ENCODE measurements at regions not wholly inside any gene's neighbourhood (a gene's known extent, or its start where the extent isn't known, plus 50 kb on each side); places are given as distances from the start of the nearest gene placed in this dataset.
"Not testable (repeated sequence)": the region's sequence is repeated elsewhere in the genome, so short reads cannot be mapped to it uniquely, and the experiment has no call there.

DNA sequence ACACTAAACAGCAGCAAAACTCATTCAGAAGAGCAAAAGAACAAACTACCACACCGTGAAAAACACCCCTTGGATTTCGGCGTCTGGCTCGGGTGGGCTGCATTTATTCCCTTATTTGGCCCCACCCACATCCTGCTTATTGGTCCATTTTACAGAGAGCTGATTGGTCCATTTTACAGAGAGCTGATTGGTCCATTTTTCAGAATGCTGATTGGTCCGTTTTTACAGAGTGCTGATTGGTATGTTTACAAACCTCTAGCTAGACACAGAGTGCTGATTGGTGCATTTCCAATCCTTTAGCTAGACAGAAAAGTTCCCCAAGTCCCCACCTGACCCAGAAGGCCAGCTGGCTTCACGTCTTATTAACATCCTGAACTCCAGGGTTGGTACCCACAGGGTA lies 286.6 kb upstream of the ASIC2 start:
- H3K27me3 ChIP-seq (ENCODE audit: control insufficient read depth, insufficient read depth, low read length); H3K4me3 ChIP-seq (ENCODE audit: low read depth, low read length); H3K9me3 ChIP-seq (ENCODE audit: control insufficient read depth, insufficient read depth, low read length); H3K9ac ChIP-seq (ENCODE audit: low read depth, low read length); H3K36me3 ChIP-seq (ENCODE audit: control insufficient read depth, insufficient read depth, low read length): not testable (repeated sequence)
- H3K4me1 ChIP-seq (ENCODE audit: control insufficient read depth, insufficient read depth, low read length): peaks cover 11% of the 10 kb centered on the region

DNA sequence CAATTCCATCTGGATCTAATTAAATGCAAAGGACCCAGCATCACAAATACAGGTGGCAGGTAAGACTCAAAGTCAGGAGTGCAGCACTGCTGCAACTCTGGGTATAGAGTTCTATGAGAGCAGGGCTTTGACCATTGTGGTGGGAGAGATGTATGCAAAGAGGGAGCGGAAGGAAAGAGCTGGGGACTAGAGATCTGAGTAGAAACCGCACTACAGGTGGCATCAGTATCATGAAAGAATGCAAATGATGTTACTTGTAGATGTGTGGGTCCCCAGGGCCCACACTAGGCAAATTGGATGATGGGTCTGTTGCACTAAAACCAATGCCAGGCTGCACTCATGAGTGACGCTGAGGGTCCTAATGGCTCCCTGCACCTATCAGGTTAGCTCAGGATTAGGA lies 287.1 kb upstream of the ASIC2 start:
- H3K4me1 ChIP-seq (ENCODE audit: control insufficient read depth, insufficient read depth, low read length): peaks cover 11% of the 10 kb centered on the region
- H3K4me3 ChIP-seq (ENCODE audit: low read depth, low read length): no peak overlapping the region
- H3K36me3 ChIP-seq (ENCODE audit: control insufficient read depth, insufficient read depth, low read length): no peaks in the 10 kb centered on the region
- no peaks in the 10 kb centered on the region for H3K27me3 ChIP-seq (ENCODE audit: control insufficient read depth, insufficient read depth, low read length)
- no peaks in the 10 kb centered on the region for H3K9me3 ChIP-seq (ENCODE audit: control insufficient read depth, insufficient read depth, low read length)
- no peak overlapping the region for H3K9ac ChIP-seq (ENCODE audit: low read depth, low read length)

DNA sequence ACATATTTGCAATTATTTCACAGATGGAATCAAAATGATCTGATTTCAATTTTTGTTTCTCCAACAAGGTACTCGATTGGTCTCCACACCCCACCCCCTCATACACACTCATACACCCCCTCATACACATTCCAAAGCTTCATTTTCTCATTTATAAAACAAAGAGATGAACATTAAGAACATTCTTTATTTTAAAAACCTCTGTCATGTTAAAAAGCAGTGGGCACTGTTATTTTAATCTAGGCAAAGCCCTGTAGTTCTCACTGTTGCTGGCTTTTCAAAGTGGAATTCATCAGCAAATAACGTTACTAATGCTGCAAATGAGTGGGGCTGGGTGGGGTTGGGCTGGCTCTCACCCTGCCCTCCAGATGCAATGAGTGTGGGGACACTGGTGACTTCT lies 289.6 kb upstream of the ASIC2 start:
- no peaks in the 10 kb centered on the region for H3K9me3 ChIP-seq (ENCODE audit: control insufficient read depth, insufficient read depth, low read length)
- H3K4me1 ChIP-seq (ENCODE audit: control insufficient read depth, insufficient read depth, low read length): peaks cover 11% of the 10 kb centered on the region
- H3K27me3 ChIP-seq (ENCODE audit: control insufficient read depth, insufficient read depth, low read length): no peaks in the 10 kb centered on the region
- H3K9ac ChIP-seq (ENCODE audit: low read depth, low read length): no peak overlapping the region
- H3K4me3 ChIP-seq (ENCODE audit: low read depth, low read length): no peak overlapping the region
- no peaks in the 10 kb centered on the region for H3K36me3 ChIP-seq (ENCODE audit: control insufficient read depth, insufficient read depth, low read length)

DNA sequence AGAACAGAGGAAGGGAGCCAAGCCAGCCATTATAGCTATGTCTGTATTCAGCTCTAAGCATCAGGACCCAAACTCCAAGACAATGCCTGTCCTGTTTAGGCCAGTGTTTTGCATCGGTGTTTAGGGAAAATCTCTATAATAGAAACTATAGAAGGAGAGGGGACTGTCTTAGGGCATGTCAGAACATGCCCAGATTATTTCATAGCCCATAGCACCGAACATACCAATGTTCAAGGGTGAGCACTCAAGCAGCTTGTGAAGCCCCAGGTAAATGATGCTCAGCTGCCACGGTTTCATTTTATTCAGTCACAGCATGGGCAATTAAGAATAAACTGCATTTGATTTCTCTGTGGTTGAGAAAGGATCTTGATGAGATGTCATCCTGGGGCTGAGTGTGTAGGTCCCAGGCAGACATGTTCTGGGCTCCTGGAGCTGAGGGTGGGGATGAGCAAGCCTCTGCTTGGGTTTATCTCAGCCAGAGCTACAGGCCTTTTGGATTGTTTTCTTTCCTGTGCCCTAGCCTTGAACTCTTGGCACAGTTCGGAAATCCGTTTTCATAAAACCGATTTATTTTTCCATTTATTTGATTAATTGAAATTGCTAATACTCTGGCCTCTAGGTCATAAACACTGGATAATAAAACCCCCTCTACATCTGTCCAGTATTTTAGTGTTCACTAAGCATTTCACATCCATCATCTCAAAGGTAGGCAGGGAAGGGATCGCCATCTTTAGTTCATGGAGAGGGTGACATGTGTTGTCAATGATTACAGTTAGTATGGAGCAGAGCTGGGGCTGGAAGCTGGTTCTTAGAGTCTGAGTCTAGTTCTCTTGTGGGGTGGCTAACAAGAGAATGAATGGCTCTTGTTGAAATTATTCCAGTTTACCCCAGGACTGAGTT lies 290.7 kb upstream of the ASIC2 start:
- Histone ChIP-seq H3K27me3 (ENCODE audit: control insufficient read depth, insufficient read depth, low read length) (no peaks in the 10 kb centered on the region), H3K9me3 (ENCODE audit: control insufficient read depth, insufficient read depth, low read length) (no peaks in the 10 kb centered on the region), H3K36me3 (ENCODE audit: control insufficient read depth, insufficient read depth, low read length) (no peaks in the 10 kb centered on the region), H3K9ac (ENCODE audit: low read depth, low read length) (no peak overlapping the region), H3K4me3 (ENCODE audit: low read depth, low read length) (no peak overlapping the region), H3K4me1 (ENCODE audit: control insufficient read depth, insufficient read depth, low read length) (peaks cover 11% of the 10 kb centered on the region)

DNA sequence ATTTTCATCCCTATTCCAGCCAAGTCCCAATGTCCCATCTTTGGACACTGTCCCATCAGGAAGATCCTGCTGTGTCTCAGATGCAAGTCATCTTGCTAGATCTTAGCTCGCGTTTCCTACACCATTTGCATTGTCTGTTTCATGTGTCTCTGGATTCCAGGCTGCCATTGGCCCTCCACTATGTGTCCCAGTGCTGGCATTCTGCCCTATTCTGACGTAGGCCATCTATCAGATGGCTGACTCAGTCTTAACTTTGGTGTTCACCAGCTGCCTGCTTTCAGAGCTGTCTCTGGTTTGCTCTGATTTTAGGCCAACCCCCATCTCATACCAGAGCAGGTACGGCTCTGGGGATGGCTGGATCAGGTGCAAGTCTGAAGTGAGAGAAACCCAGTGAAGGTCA lies 300.9 kb upstream of the ASIC2 start:
- Histone ChIP-seq H3K4me1 (ENCODE audit: control insufficient read depth, insufficient read depth, low read length) (peaks cover 5% of the 10 kb centered on the region), H3K27me3 (ENCODE audit: control insufficient read depth, insufficient read depth, low read length) (no peaks in the 10 kb centered on the region), H3K36me3 (ENCODE audit: control insufficient read depth, insufficient read depth, low read length) (no peaks in the 10 kb centered on the region), H3K4me3 (ENCODE audit: low read depth, low read length) (no peak overlapping the region), H3K9me3 (ENCODE audit: control insufficient read depth, insufficient read depth, low read length) (no peaks in the 10 kb centered on the region), H3K9ac (ENCODE audit: low read depth, low read length) (no peak overlapping the region)

DNA sequence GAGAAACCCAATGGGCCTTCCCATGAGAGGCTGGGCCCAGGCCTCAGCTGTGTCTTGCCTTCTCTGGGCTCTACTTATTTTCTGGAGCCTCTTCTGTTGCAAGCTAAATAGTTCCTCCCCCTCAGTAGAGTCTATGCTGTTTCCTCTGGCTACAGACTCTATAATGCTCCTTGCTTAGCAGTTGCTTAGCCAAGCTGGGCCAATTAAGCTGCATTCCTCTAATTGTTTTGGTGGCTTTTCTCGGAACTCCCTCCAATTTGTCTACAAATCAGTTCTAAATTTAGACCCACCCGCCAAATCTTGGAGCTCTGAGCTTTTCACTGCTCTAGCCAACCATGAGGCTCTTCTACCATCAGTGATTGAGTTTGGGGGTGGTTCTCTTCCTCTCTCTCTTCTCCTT lies 302.7 kb upstream of the ASIC2 start:
- H3K4me1 ChIP-seq (ENCODE audit: control insufficient read depth, insufficient read depth, low read length): peaks cover 5% of the 10 kb centered on the region
- H3K9me3 ChIP-seq (ENCODE audit: control insufficient read depth, insufficient read depth, low read length): no peaks in the 10 kb centered on the region
- no peaks in the 10 kb centered on the region for H3K27me3 ChIP-seq (ENCODE audit: control insufficient read depth, insufficient read depth, low read length)
- H3K9ac ChIP-seq (ENCODE audit: low read depth, low read length): no peak overlapping the region
- no peak overlapping the region for H3K4me3 ChIP-seq (ENCODE audit: low read depth, low read length)
- no peaks in the 10 kb centered on the region for H3K36me3 ChIP-seq (ENCODE audit: control insufficient read depth, insufficient read depth, low read length)

DNA sequence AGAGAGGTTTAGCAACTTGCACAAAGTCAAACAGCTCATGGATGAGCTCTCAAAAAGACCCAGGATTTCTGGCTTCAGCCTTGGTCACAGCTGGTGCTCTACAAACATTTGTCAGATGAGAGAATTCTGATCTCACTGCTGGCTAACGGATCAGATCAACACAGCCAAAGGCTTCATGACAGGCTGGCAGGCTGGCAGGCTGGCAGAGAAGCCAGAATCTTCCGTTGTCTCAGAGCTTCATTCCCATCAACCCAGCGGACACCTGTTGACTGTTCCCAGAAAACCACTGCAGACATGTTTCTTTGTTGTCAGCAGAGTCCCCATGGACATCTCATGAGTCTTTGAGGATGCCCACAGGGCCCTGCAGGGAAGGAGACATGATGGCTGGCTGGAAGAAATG lies 303.8 kb upstream of the ASIC2 start:
- Histone ChIP-seq H3K9me3 (ENCODE audit: control insufficient read depth, insufficient read depth, low read length) (no peaks in the 10 kb centered on the region), H3K4me1 (ENCODE audit: control insufficient read depth, insufficient read depth, low read length) (peaks cover 5% of the 10 kb centered on the region), H3K27me3 (ENCODE audit: control insufficient read depth, insufficient read depth, low read length) (no peaks in the 10 kb centered on the region), H3K36me3 (ENCODE audit: control insufficient read depth, insufficient read depth, low read length) (no peaks in the 10 kb centered on the region), H3K9ac (ENCODE audit: low read depth, low read length) (no peak overlapping the region), H3K4me3 (ENCODE audit: low read depth, low read length) (no peak overlapping the region)

DNA sequence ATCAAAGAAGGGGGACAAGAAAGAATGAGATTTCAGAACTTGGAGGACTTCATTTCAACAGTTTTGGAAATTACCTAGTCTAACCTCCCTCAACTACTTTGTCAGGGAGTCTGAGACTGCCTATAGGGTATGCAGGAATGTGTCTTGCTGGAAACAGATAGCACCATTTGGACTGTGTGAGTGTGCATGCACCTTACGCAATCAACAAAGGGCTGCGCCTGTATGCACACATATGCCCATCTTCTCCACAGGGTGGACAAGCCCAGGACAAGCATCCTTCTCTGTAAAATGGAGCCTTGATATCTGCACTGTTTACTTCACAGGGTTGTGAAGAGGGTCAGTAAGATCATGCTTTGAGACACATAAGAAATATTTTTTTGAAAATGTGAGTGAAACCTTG lies 305.7 kb upstream of the ASIC2 start:
- H3K36me3 ChIP-seq (ENCODE audit: control insufficient read depth, insufficient read depth, low read length): no peaks in the 10 kb centered on the region
- H3K9me3 ChIP-seq (ENCODE audit: control insufficient read depth, insufficient read depth, low read length): no peaks in the 10 kb centered on the region
- H3K9ac ChIP-seq (ENCODE audit: low read depth, low read length): no peak overlapping the region
- H3K4me3 ChIP-seq (ENCODE audit: low read depth, low read length): no peak overlapping the region
- H3K4me1 ChIP-seq (ENCODE audit: control insufficient read depth, insufficient read depth, low read length): peaks cover 5% of the 10 kb centered on the region
- H3K27me3 ChIP-seq (ENCODE audit: control insufficient read depth, insufficient read depth, low read length): no peaks in the 10 kb centered on the region

DNA sequence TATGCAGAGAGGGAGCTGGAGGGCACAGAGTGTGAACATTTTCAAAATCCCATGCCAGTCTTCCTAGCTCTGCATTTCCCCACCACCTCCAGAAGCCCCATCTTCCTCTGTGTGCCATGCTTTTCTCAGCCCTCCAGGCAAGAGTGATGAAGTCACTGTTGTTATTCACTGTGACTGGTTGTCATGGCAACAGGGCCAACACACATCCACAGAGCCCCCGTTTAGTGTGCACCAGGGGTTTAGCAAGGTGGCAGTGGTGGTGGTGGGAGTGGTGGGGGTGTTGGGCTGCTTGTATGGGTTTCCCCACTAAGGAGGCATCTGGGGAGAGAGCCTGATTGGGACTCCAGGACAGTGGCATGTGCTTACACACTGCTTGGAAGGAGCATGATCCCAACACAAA lies 309.9 kb upstream of the ASIC2 start:
- Histone ChIP-seq H3K9ac (ENCODE audit: low read depth, low read length) (no peak overlapping the region), H3K27me3 (ENCODE audit: control insufficient read depth, insufficient read depth, low read length) (no peaks in the 10 kb centered on the region), H3K36me3 (ENCODE audit: control insufficient read depth, insufficient read depth, low read length) (no peaks in the 10 kb centered on the region), H3K4me1 (ENCODE audit: control insufficient read depth, insufficient read depth, low read length) (no peaks in the 10 kb centered on the region), H3K9me3 (ENCODE audit: control insufficient read depth, insufficient read depth, low read length) (no peaks in the 10 kb centered on the region), H3K4me3 (ENCODE audit: low read depth, low read length) (no peak overlapping the region)

DNA sequence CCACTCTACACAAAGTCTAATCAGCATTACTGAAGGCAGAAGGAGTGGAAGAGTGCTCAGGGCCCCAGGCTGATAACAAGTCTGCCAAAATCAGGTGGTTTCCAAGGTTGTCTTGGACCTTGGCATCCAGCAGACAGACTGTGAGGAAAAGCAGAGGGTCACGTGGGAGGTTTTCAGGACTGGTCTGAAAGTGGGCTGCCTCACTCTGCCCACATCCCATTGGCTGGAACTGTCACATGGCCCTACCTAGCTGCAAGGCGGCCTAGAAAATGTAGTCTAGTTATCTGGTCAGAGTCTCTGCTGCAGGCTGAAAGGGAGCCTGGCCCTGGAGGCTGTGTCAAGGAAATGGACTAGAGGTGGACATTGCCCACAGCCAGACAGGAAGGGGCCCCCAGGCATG lies 310.7 kb upstream of the ASIC2 start:
- Histone ChIP-seq H3K9ac (ENCODE audit: low read depth, low read length) (no peak overlapping the region), H3K36me3 (ENCODE audit: control insufficient read depth, insufficient read depth, low read length) (no peaks in the 10 kb centered on the region), H3K27me3 (ENCODE audit: control insufficient read depth, insufficient read depth, low read length) (no peaks in the 10 kb centered on the region), H3K9me3 (ENCODE audit: control insufficient read depth, insufficient read depth, low read length) (no peaks in the 10 kb centered on the region), H3K4me1 (ENCODE audit: control insufficient read depth, insufficient read depth, low read length) (no peaks in the 10 kb centered on the region), H3K4me3 (ENCODE audit: low read depth, low read length) (no peak overlapping the region)

DNA sequence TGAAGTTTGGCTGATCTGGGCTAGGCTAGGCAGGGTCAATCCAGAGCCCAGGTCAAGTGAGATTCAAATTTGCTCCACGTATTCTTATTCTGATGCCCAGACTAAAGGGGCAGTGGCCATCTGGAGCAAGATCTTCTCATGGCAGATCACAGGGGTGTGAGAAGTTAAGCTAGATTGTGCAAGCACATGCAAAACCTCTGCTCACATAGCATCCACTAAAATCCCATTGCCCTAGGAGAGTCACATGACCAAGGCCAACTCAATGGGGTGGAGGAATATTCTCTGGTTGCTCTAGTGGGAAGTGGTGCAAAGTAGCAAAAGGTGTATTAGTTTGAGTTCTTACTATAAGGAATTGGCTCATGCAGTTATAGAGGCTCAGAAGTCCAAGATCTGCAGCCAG lies 318.4 kb upstream of the ASIC2 start:
- Histone ChIP-seq H3K9ac (ENCODE audit: low read depth, low read length) (no peak overlapping the region), H3K4me3 (ENCODE audit: low read depth, low read length) (no peak overlapping the region), H3K27me3 (ENCODE audit: control insufficient read depth, insufficient read depth, low read length) (no peaks in the 10 kb centered on the region), H3K4me1 (ENCODE audit: control insufficient read depth, insufficient read depth, low read length) (no peaks in the 10 kb centered on the region), H3K36me3 (ENCODE audit: control insufficient read depth, insufficient read depth, low read length) (no peaks in the 10 kb centered on the region), H3K9me3 (ENCODE audit: control insufficient read depth, insufficient read depth, low read length) (no peaks in the 10 kb centered on the region)

DNA sequence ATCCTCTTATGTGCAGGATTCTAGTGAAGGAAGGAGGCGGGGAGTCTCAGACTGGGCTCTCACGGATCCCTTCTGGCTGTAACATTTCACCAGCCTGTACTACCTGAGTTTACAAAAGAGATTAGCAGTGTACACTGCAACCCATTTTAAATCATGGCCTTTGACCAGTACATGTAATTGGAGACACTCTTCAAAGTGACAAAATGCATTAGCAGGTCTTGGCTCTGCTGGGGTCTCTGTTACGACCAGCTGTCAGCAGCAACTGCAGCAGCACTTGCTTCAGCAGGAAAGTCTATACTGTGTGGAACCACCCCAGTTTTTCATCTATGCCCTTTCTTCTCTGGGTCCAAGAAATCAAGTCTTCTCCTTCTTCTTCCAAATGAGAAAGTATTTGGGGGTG lies 322.8 kb upstream of the ASIC2 start:
- no peaks in the 10 kb centered on the region for H3K9me3 ChIP-seq (ENCODE audit: control insufficient read depth, insufficient read depth, low read length)
- H3K9ac ChIP-seq (ENCODE audit: low read depth, low read length): no peak overlapping the region
- no peaks in the 10 kb centered on the region for H3K4me1 ChIP-seq (ENCODE audit: control insufficient read depth, insufficient read depth, low read length)
- H3K4me3 ChIP-seq (ENCODE audit: low read depth, low read length): no peak overlapping the region
- no peaks in the 10 kb centered on the region for H3K27me3 ChIP-seq (ENCODE audit: control insufficient read depth, insufficient read depth, low read length)
- H3K36me3 ChIP-seq (ENCODE audit: control insufficient read depth, insufficient read depth, low read length): no peaks in the 10 kb centered on the region
